ENCODE measurements at regions not wholly inside any gene's neighbourhood (a gene's known extent, or its start where the extent isn't known, plus 50 kb on each side); places are given as distances from the start of the nearest gene placed in this dataset.

DNA sequence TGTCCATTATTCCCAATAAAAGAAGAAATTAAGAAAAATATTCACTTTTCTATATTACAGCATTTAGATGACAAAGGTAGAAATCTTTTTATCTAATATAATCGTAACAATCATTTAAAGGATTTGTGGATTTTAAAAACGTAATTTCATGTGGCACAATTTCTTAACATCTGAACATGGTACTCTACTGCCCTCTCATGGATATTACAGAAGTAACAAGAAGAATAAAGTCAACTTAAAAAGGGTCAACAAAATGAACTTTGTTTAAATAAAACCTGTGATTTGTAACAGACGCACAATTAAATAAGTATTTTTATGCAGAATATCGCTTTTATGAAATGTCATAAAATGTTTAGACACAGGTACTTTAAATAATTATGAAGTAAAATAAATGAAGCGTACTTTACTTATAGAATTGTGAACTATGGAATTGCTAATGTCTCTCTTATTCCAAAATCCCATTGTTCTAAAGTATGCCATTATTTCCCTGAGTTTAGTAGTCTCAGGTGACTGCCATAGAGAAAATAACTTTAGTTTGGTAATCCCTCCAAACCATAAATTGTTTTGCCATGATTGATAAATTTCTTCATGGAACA lies 366.8 kb upstream of the ZNF385D start:
- DNase-seq: no peak

DNA sequence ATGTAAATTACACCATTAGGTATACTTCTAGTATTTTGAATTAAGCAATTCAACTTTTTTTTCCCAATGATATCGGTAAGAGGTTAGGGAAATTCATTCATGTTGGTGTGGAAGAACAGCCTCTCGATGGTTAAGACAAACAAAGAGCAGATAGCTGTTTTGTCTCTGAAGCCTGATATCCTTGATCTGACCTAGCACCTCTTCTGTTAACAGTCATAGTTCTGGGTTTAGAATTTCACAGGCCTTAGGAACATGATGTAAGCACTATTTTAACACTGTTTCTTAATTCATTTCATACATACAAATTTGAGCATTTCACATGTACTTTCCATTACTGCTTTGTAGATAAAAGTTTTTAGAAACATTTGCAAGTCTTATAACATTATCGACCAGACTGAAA lies 367.5 kb upstream of the ZNF385D start:
- DNase-seq: no peak

DNA sequence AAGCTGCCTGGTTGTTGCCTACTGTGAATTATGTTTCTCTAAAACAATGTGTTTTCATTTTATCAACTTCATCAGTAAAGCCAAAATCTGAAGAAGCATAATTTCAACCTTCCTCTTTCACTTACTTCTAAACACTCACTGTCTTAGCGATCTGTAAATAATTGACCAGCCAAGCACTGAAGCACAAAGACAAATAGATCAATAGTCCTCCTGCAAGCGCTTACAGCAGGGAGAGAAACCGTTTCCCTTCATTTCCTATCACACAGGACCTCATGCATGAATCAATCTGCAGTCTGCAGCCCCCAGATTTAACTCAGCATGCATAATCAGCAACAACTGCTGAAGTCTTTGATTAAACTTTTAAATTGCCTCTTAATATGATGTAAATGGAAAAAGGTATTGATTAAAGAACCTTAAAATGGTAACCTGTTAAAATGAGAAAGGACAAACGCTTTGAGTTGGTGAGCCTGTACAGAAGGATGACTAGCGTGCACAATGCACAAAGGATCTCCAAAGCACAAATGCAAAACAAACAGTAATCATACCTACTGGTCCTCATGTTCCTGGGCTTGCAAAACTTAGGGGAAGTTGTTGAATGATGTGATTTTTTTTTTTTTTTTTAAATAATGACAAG lies 370.2 kb upstream of the ZNF385D start:
- no peak for DNase-seq

DNA sequence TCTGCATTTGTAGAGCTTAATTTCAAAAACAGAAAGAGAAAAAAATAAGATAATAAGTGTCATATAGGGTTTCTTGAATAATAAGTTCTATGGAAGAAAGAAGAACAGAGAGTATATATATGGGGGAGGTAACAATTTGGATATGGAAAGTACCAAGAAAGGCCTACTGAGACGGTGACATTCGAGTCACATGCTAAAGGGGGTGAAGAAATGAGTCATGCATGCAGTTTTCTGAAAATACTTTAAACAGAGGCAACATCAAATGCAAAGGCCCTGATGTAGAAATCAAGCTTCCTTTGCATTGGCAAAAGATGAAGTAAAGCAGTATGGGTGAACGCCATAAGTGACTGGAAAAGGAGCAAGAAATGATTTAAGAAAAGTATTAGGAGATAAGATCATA lies 371.6 kb upstream of the ZNF385D start:
- no peak for DNase-seq

GRCh38 chr3:22129101-22129500 lies 378.1 kb upstream of the ZNF385D start:
- DNase-seq: no peak

DNA sequence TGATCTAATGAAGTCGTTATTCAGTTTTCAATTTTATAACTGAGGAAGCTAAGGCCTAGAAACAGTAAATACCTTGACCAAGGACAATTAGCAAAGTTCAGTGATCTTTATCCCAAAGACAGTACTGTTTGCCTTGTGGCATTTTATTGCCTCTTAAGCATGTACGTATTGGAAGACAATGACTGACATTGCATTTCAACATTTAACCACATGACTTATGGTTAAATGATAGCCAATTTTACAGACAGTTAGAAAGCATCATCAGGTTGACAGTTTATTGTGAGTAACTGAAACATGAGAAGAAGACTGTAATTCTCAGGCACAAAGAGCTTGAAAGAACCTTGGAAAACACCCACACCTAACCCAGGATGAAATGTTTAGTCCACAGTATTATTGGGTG lies 390.8 kb upstream of the ZNF385D start:
- DNase-seq: no peak

DNA sequence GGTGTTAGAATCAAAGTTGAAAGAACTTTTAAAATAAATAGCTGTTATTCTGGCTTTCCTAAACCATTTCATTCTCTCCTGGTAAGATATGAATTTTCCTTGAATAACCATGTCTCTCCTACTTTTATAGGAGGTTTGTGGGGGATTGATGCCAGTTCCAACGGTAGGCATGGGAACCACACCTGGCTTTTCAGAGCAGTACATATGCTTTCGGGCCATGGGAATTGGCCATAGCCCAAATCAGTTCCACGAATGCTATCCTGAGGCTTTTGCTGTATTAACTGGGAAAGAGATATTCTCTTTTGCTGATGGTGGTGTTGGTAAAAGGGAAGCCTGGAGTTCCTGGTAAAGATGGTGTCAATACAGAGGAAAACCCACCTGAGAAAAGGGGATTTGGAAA lies 396.2 kb upstream of the ZNF385D start:
- DNase-seq: no peak

GRCh38 chr3:22156868-22157267 lies 405.9 kb upstream of the ZNF385D start:
- DNase-seq: no peak

DNA sequence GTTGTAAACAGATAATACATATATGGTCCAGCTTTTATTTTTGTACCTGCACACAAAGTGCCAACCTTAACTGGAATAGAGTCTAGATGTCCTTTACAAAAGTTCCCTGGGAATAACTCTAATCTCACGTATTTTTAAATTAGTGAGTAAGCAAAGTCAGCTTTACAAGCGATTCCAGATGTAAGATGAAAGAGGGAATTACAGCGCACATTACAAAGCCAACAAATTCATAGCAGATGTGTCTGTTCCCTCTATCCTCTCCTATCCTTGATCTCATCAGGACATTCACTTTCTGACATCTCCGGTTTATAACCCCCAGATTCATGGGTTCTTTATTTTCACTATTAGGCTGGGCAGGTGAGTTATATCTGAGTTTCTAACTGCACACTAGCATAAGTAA lies 406.8 kb upstream of the ZNF385D start:
- DNase-seq: no peak

DNA sequence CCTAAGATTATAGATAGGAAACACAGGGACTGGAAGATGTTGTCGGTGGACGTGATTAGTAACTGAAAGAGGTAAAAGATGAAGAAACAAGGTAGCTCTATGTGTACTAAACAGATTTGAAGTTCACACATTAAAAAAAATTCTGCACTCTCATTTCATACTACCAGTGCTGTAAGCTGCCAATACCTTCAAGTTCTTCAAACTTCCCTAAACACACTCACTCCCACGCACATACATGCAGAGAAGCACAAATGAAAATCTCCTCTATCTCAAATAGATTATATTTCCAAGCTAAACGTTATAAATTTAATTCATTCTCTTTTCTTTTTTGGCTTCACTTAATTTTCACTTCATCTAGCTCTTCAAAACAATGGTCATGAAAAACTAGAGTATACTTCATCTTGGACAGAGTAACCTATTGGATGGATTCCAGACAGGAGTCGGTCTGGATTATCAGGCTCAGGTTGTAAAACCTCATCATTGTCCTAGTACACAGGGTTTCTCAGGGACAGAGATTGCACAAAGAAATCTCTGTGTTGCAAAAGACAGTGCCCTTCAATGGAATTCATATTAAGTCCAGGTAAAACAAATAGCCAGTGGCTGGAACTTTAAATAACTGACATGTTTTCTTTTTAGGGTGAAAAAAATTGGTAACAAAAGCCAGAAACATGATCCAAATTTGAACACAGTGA lies 408.1 kb upstream of the ZNF385D start:
- no peak for DNase-seq

DNA sequence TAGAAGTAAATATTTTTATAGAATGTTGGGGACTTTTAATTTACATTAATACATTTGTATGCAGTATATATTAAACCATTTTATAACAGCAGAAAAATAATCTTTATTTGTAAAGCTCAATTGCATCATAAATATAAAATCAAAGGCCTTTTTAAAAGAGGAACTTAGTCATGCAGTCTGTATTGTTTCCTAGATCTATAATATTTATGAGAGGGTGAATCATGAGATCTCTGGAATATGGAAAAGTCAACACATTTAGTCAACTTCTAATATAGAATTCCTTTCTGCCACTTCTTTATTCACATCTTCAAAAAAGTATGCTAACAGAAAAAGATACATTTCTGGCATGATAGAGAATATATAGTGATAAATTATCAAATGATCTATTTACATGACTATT lies 410.3 kb upstream of the ZNF385D start:
- DNase-seq: no peak

GRCh38 chr3:22170370-22170769 lies 419.4 kb upstream of the ZNF385D start:
- DNase-seq: no peak

GRCh38 chr3:22172964-22173363 lies 422.0 kb upstream of the ZNF385D start:
- no peak for DNase-seq

DNA sequence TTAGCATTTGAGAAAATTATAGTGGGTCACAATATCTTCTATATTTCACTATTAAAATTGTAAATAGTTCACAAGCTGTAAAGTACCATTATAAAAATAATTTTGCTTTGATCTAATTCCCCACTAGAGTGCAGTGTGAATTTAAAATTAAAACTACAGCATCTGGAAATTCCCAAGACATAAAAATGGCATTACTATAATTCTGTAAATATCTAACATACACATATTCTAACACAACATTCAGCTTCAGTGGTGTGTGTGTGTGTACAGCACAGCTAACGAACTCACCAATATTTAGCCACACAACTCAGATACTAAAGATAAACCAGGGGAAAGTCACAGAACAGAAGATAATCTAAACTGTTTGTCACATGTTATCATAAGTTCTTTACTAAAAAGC lies 424.9 kb upstream of the ZNF385D start:
- no peak for DNase-seq

DNA sequence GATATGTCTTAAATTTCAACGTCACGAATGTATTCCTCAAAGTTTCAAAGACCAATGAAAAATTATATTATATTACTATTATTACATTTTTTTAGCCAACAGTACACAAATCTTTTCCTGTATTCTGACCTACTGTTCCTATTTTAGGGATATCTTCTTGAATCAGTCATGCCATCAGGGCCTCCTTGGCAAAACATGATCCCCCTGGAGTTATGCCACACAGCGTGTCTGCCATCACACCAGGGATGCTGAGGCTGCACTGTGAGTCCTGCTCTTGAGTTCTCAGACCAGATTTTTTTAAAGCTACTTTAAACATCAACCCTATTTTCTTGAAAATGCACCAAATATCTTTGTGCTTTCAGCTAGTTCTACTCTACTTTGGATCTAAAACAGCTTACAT lies 425.9 kb upstream of the ZNF385D start:
- DNase-seq: no peak

GRCh38 chr3:22189616-22190015 lies 438.6 kb upstream of the ZNF385D start:
- no peak for DNase-seq

DNA sequence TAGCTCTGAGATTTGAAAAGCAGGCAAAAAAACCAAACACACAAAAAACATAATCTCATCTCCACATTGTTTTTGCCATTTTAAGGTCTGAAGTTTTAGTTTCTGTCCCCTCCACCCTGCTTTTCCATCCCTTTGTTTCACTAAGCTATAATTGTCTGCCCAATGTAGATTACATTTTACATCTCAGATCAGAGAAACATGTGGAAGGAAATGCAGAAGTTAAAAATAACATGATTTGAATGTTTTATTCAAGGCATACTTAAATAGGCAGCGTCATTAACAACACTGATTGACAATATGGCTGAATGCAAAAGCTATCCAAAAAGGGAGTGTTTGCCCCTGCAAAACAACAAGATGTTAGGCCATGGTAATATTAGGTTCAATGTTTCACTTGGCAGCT lies 448.1 kb upstream of the ZNF385D start:
- no peak for DNase-seq

DNA sequence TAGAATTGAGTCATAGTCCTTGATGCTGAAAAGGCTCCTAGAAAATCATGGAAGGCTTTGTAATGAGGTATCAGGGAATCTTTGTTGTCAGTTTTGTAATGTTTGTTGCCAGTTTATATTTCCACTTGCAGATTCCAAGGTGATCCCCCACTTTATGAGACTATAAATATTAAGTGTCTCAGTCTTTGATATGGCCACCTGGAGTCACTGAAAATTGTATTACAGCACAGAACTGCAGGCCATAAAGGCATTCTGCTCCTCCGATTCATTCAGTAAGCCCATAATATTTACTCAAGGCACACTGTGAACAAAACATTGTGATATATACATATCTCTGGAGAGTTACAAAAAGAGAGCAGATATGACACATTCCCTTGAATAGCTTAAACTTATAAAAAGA lies 457.8 kb upstream of the ZNF385D start:
- no peak for DNase-seq

DNA sequence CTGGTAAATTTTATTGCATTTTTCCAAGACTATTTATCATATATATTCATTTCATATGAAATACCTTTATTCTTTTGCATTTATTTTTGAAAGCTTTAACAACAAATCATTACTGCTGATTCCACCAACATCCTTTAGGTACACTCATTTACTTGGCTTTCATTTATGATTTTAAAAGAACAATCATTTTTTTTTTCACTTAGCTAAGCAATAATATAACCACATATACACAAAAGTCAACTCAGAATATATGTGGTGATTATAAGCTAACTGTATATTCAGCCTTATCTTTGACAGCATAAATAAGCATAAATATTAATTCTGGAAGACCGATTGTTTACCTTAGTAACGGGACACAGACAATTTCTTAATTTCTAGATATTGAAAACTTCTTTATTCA lies 458.6 kb upstream of the ZNF385D start:
- DNase-seq: no peak

DNA sequence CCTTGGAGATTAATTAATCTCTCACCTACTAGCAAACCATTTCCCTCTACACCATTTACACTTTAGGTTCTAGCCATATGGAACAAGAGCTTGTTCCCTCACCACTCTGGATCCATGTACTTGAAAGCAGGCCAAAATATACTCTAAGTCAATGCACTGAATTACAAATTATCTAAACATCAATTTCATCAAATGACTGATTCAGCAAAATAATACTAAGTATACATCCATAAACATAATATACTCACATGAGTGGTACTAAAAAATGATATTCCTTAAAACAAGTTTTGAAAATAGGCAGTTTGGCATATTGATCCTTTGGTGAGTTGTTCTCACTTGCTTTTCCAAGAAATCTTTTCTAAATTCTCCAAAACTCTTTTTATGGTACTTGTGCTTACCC lies 459.7 kb upstream of the ZNF385D start:
- DNase-seq: no peak

DNA sequence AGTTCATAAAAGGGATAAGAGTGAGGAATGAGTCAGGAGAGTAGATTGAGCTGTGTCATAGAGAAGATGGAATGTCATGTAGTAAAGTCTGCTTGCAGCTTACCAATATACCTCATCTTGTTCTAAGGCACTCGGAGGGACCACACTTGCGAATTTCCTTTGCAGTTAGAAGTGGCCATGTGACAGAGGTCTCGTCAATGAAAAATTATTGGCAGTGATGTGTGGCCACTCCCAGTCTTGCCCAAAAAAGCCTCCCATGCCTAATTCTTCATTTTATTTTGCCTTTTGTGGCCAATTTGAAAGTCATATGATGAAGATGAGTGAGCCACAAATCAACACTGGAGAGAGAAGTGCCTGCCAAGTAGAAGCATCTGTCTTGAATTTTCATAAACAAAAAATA lies 465.6 kb upstream of the ZNF385D start:
- no peak for DNase-seq

- DNase-seq: no peak
Observed at GRCh38 chr3:22225161-22225560, 474.2 kb upstream of the ZNF385D start.

GRCh38 chr3:22228705-22229104 lies 477.7 kb upstream of the ZNF385D start:
- no peak for DNase-seq

- no peak for DNase-seq
Observed at GRCh38 chr3:22231061-22231460, 480.1 kb upstream of the ZNF385D start.
